HepG2 (cell line): ENCODE measurements at regions not wholly inside any gene's neighbourhood (a gene's known extent, or its start where the extent isn't known, plus 50 kb on each side); places are given as distances from the start of the nearest gene placed in this dataset.

Source experiments
- ATAC-seq: fragments of 200-7000 bp; cut with Tn5 transposase; 3 replicates; pipeline ENCODE4 v1.9.1; 2020; ENCODE audit warnings: mild to moderate bottlenecking, moderate library complexity
- BruUV-seq: library from RNA; stranded (reverse); fragments of 400-500 nt; replicated peaks from 2 replicates; lab custom pipeline; 2021; lab: Mats Ljungman, UMichigan
- CTCF ChIA-PET: fragments of 300-600 bp; formaldehyde crosslinking; extraction: SDS; loops from one replicate; lab custom pipeline; 2021; ENCODE audit warnings: low total read pairs, inconsistent platforms, low intra/inter-chr PET ratio; lab: Yijun Ruan, JAX
- POLR2A ChIA-PET: fragments of 350-600 bp; sonication (Branson Sonifier 250); formaldehyde crosslinking; loops from one replicate; lab custom pipeline; 2020; ENCODE audit warnings: antibody characterized with exemption, inconsistent platforms; lab: Yijun Ruan, JAX
- DNase-seq: peaks from one replicate; pipeline ENCODE4 v3.0.0-alpha.2; 2015; ENCODE audit warnings: low spot score
- FAIRE-seq: peaks from 3 replicates; lab custom pipeline; 2011; peaks lifted over from hg19 to GRCh38; lab: Jason Lieb, UNC
- H2AFZ ChIP-seq: one replicate; pipeline ENCODE4 v1.6.1; 2011; ENCODE audit warnings: low read length, inconsistent platforms
- H3K27ac ChIP-seq: fragments of 300-600 bp; 3 replicates; pipeline ENCODE4 v1.8.0; 2011; ENCODE audit warnings: mixed run types, mild to moderate bottlenecking, mixed read lengths, low read length, inconsistent platforms; ENCODE audit not compliant: insufficient read depth; ENCODE audit errors: extremely low read length
- H3K27me3 ChIP-seq, 2 experiments: fragments of 200-600 bp in 1 of 2; 2 replicates in 1 of 2; 3 replicates in 1 of 2; pipeline versions ENCODE4 v1.6.0 to v1.8.0; 2011; ENCODE audit warnings: low read length in 2 of 2, mild to moderate bottlenecking in 2 of 2, moderate library complexity in 2 of 2, inconsistent platforms in 1 of 2; ENCODE audit not compliant: insufficient read depth in 2 of 2, control insufficient read depth in 1 of 2
- H3K36me3 ChIP-seq, 2 experiments: fragments of 200-600 bp in 1 of 2; replicated peaks in 1 of 2; 2 replicates in 1 of 2; 3 replicates in 1 of 2; pipeline versions ENCODE4 v1.5.1 to v1.8.0; 2011; ENCODE audit warnings: low read length in 2 of 2, inconsistent platforms in 1 of 2; ENCODE audit not compliant: insufficient read depth in 2 of 2, control insufficient read depth in 1 of 2
- H3K4me1 ChIP-seq: 2 replicates; pipeline ENCODE4 v1.5.1; 2012; ENCODE audit warnings: low read length, inconsistent platforms; ENCODE audit not compliant: insufficient read depth
- H3K4me2 ChIP-seq: 2 replicates; pipeline ENCODE4 v1.6.0; 2011; ENCODE audit warnings: low read depth, low read length, inconsistent platforms
- H3K4me3 ChIP-seq, 3 experiments: fragments of 200-600 bp in 1 of 3; sonication (generic), shearing (Covaris generic) in 1 of 3; replicated peaks in 1 of 3; 2 replicates each; pipeline ENCODE4 v1.5.1; 2011 to 2016; ENCODE audit warnings: low read length in 3 of 3, inconsistent platforms in 2 of 3, low read depth in 2 of 3, mild to moderate bottlenecking in 2 of 3, control low read depth in 1 of 3, mixed read lengths in 1 of 3; ENCODE audit not compliant: insufficient read depth in 1 of 3
- H3K79me2 ChIP-seq: one replicate; pipeline ENCODE4 v1.6.1; 2011; ENCODE audit warnings: low read length, inconsistent platforms; ENCODE audit not compliant: insufficient read depth
- H3K9ac ChIP-seq: 2 replicates; pipeline ENCODE4 v1.6.0; 2011; ENCODE audit warnings: mild to moderate bottlenecking, low read depth, low read length, inconsistent platforms; ENCODE audit not compliant: insufficient read depth
- H3K9me3 ChIP-seq: 2 replicates; pipeline ENCODE4 v1.5.1; 2012; ENCODE audit warnings: mild to moderate bottlenecking, low read length
- H4K20me1 ChIP-seq: 2 replicates; pipeline ENCODE4 v1.6.0; 2011; ENCODE audit warnings: inconsistent platforms, mild to moderate bottlenecking, low read length, moderate library complexity; ENCODE audit not compliant: insufficient read depth
- GZF1 ChIP-seq: sonication (generic); formaldehyde crosslinking; IDR thresholded peaks from 2 replicates; pipeline ENCODE4 v1.5.1; 2020; ENCODE audit warnings: mild to moderate bottlenecking, missing genetic modification reagents
- HDAC1 ChIP-seq: sonication (generic); formaldehyde crosslinking; IDR thresholded peaks from 2 replicates; pipeline ENCODE4 v1.5.1; 2020; ENCODE audit warnings: mild to moderate bottlenecking, missing genetic modification reagents
- KAT8 ChIP-seq: IDR thresholded peaks from 2 replicates; pipeline ENCODE4 v1.6.1; 2016; ENCODE audit warnings: missing genetic modification reagents, missing compliant biosample characterization
- KLF13 ChIP-seq: sonication (generic); formaldehyde crosslinking; IDR thresholded peaks from 2 replicates; pipeline ENCODE4 v1.4.0; 2020; ENCODE audit warnings: mild to moderate bottlenecking, missing genetic modification reagents
- MBNL3 ChIP-seq: fragments of 250-450 bp; sonication (Bioruptor Pico); conservative IDR thresholded peaks from 2 replicates; pipeline ENCODE4 v1.8.0; 2022; ENCODE audit warnings: mild to moderate bottlenecking, inconsistent platforms
- MED13 ChIP-seq: sonication (generic); formaldehyde crosslinking; IDR thresholded peaks from 2 replicates; pipeline ENCODE4 v1.5.0; 2020; ENCODE audit warnings: missing genetic modification reagents
- MTA1 ChIP-seq: sonication (generic); formaldehyde crosslinking; IDR thresholded peaks from 2 replicates; pipeline ENCODE4 v1.4.0; 2020; ENCODE audit warnings: missing genetic modification reagents, mild to moderate bottlenecking, borderline replicate concordance
- NR2F1 ChIP-seq, 2 experiments: fragments of 450-650 bp in 1 of 2; formaldehyde crosslinking in 1 of 2; IDR thresholded peaks; 2 replicates each; pipeline versions ENCODE4 v1.5.0 to v1.6.1; 2016 to 2020; ENCODE audit warnings: mild to moderate bottlenecking in 1 of 2, missing compliant biosample characterization in 1 of 2, missing genetic modification reagents in 1 of 2, moderate library complexity in 1 of 2
- PCBP1 ChIP-seq: fragments of 200-400 bp; formaldehyde crosslinking; IDR thresholded peaks from 2 replicates; pipeline ENCODE4 v1.6.1; 2017; ENCODE audit warnings: mild to moderate bottlenecking, low read depth, low read length, borderline replicate concordance
- SRF ChIP-seq: IDR thresholded peaks from 2 replicates; pipeline ENCODE4 v1.6.1; 2011; ENCODE audit warnings: mild to moderate bottlenecking, low read depth, low read length, moderate library complexity
- SRSF4 ChIP-seq: fragments of 200-400 bp; formaldehyde crosslinking; IDR thresholded peaks from one replicate; pipeline ENCODE4 v1.6.1; 2018; ENCODE audit warnings: mild to moderate bottlenecking, low read depth, low read length, moderate library complexity; ENCODE audit not compliant: poor library complexity, severe bottlenecking
- YEATS4 ChIP-seq: sonication (generic); formaldehyde crosslinking; IDR thresholded peaks from 2 replicates; pipeline ENCODE4 v1.4.0; 2020; ENCODE audit warnings: missing genetic modification reagents, borderline replicate concordance
- ZBTB1 ChIP-seq: sonication (generic); formaldehyde crosslinking; IDR thresholded peaks from 2 replicates; pipeline ENCODE4 v1.4.0; 2020; ENCODE audit warnings: missing genetic modification reagents, borderline replicate concordance
- ZNF232 ChIP-seq: sonication (generic); formaldehyde crosslinking; IDR thresholded peaks from 2 replicates; pipeline ENCODE4 v1.4.0; 2020; ENCODE audit warnings: missing genetic modification reagents, borderline replicate concordance
- ZNF337 ChIP-seq: sonication (generic); formaldehyde crosslinking; IDR thresholded peaks from 2 replicates; pipeline ENCODE4 v1.5.1; 2020; ENCODE audit warnings: missing genetic modification reagents, low read depth, mild to moderate bottlenecking, borderline replicate concordance
- ZNF350 ChIP-seq: sonication (generic); formaldehyde crosslinking; IDR thresholded peaks from 2 replicates; pipeline ENCODE4 v1.4.0; 2020; ENCODE audit warnings: mild to moderate bottlenecking, low read depth, missing genetic modification reagents, borderline replicate concordance
- ZNF558 ChIP-seq: sonication (generic); formaldehyde crosslinking; IDR thresholded peaks from 2 replicates; pipeline ENCODE4 v1.9.0; 2022; ENCODE audit warnings: mild to moderate bottlenecking, missing genetic modification reagents, borderline replicate concordance
- ZNF704 ChIP-seq: sonication (generic); formaldehyde crosslinking; IDR thresholded peaks from 2 replicates; pipeline ENCODE4 v1.8.1; 2023; ENCODE audit warnings: mild to moderate bottlenecking, inconsistent platforms, moderate library complexity, missing genetic modification reagents, borderline replicate concordance
- ZSCAN30 ChIP-seq: sonication (generic); formaldehyde crosslinking; IDR thresholded peaks from 2 replicates; pipeline ENCODE4 v1.5.0; 2020; ENCODE audit warnings: mild to moderate bottlenecking, missing genetic modification reagents
- WGBS: methylation state at CpG from one replicate; pipeline ENCODE4 v1.1.6; 2017; ENCODE audit warnings: low lambda C conversion rate; 5-methylcytosine and 5-hydroxymethylcytosine counted together
- in situ Hi-C: cut with HindIII; loops from 2 replicates; pipeline ENCODE4 v1.10.0; 2017; ENCODE audit warnings: low pct_unique_long_range_greater_than_20kb; ENCODE audit not compliant: extremely low pct_ligation_motif_present
- intact Hi-C: fragments of 100-400 bp; cut with micrococcal nuclease; formaldehyde crosslinking; loops from one replicate; pipeline ENCODE4 v1.10.0; 2022; ENCODE audit not compliant: unreplicated experiment

GRCh38 chr12:131368668-131369071, 342.2 kb upstream of the SFSWAP start:
- Histone ChIP-seq H3K36me3 (no peaks in the 10 kb centered on the region), H3K4me2 (no peak overlapping the region), H3K79me2 (no peaks in the 10 kb centered on the region), H3K27ac (no peak overlapping the region), H3K9me3 (no peaks in the 10 kb centered on the region), H2AFZ (no peak overlapping the region), H3K4me3 (no peak overlapping the region), H3K27me3 (peaks cover 5 to 18% of the 10 kb centered on the region in 2 experiments; a peak in 4 of 5 replicates), H4K20me1 (no peaks in the 10 kb centered on the region), H3K4me1 (no peaks in the 10 kb centered on the region; the same call in 1 of the 2 replicates), H3K9ac (no peak overlapping the region)
- intact Hi-C loops (no loop called here), in situ Hi-C loops (no loop called here)
- POLR2A ChIA-PET = no interaction called here
- CTCF ChIA-PET = no interaction called here
- FAIRE-seq = no peak
- WGBS = no CpG with 5 or more reads among the region's 5 CpGs
- DNase-seq = no peak
- no TSS peak for BruUV-seq
- ATAC-seq = no peak
- TF ChIP-seq MTA1 (no peak), GZF1 (CRISPR knock-in tag) (no peak), MBNL3 (CRISPR knock-in tag) (no peak), PCBP1 (no peak), HDAC1 (CRISPR knock-in tag) (no peak), NR2F1 (CRISPR knock-in tag; IDR thresholded peaks at IDR 0.05) (no peak), SRF (no peak), ZNF350 (CRISPR knock-in tag) (no peak), ZNF704 (no peak), ZNF232 (CRISPR knock-in tag) (no peak), ZNF558 (no peak), YEATS4 (CRISPR knock-in tag) (no peak), SRSF4 (no peak), ZBTB1 (CRISPR knock-in tag) (no peak), ZNF337 (CRISPR knock-in tag) (no peak), ZSCAN30 (CRISPR knock-in tag) (no peak), KLF13 (CRISPR knock-in tag) (no peak), KAT8 (CRISPR knock-in tag) (no peak), MED13 (CRISPR knock-in tag) (no peak)
